HG03103 (cell line): ENCODE measurements at regions not wholly inside any gene's neighbourhood (a gene's known extent, or its start where the extent isn't known, plus 50 kb on each side); places are given as distances from the start of the nearest gene placed in this dataset.
"Not testable (repeated sequence)": the region's sequence is repeated elsewhere in the genome, so short reads cannot be mapped to it uniquely, and the experiment has no call there.

Source experiments
- ATAC-seq: cut with Tn5 transposase; IDR thresholded peaks from one replicate; pipeline ENCODE4 v1.9.1; 2021; ENCODE audit warnings: low read depth; ENCODE audit not compliant: unreplicated experiment

GRCh38 chr17:26936645-26937044 is 357.3 kb upstream of the WSB1 start:
- not testable (repeated sequence) for ATAC-seq

GRCh38 chr17:26937750-26938322 is 356.1 kb upstream of the WSB1 start:
- ATAC-seq = not testable (repeated sequence)

- not testable (repeated sequence) for ATAC-seq
Observed at GRCh38 chr17:26939755-26940154, 354.2 kb upstream of the WSB1 start.

GRCh38 chr17:26940587-26940986 is 353.3 kb upstream of the WSB1 start:
- ATAC-seq = not testable (repeated sequence)

- no peak for ATAC-seq
Observed at GRCh38 chr17:26962255-26963162, 331.4 kb upstream of the WSB1 start.

GRCh38 chr17:26963163-26963503 is 330.8 kb upstream of the WSB1 start:
- no peak for ATAC-seq

GRCh38 chr17:26965898-26966624 is 327.9 kb upstream of the WSB1 start:
- not testable (repeated sequence) for ATAC-seq

GRCh38 chr17:26966625-26967179 is 327.2 kb upstream of the WSB1 start:
- not testable (repeated sequence) for ATAC-seq

GRCh38 chr17:26981845-26982425 is 312.0 kb upstream of the WSB1 start:
- ATAC-seq = not testable (repeated sequence)

GRCh38 chr17:26982563-26982962 is 311.4 kb upstream of the WSB1 start:
- not testable (repeated sequence) for ATAC-seq

- not testable (repeated sequence) for ATAC-seq
Observed at GRCh38 chr17:26987851-26988250, 306.1 kb upstream of the WSB1 start.

GRCh38 chr17:26994648-26995047 is 299.3 kb upstream of the WSB1 start:
- not testable (repeated sequence) for ATAC-seq

- not testable (repeated sequence) for ATAC-seq
Observed at GRCh38 chr17:26996146-26996916, 297.6 kb upstream of the WSB1 start.

GRCh38 chr17:27007734-27008531 is 286.0 kb upstream of the WSB1 start:
- not testable (repeated sequence) for ATAC-seq

- ATAC-seq = no peak
Observed at GRCh38 chr17:27009087-27009486, 284.8 kb upstream of the WSB1 start.

- not testable (repeated sequence) for ATAC-seq
Observed at GRCh38 chr17:27010138-27010537, 283.8 kb upstream of the WSB1 start.

- not testable (repeated sequence) for ATAC-seq
Observed at GRCh38 chr17:27030552-27030951, 263.4 kb upstream of the WSB1 start.

GRCh38 chr17:27038676-27039075 is 255.2 kb upstream of the WSB1 start:
- no peak for ATAC-seq

- ATAC-seq = not testable (repeated sequence)
Observed at GRCh38 chr17:27045039-27045438, 248.9 kb upstream of the WSB1 start.
